Activated CD4-positive, CD25-positive, alpha-beta regulatory T cell (primary cell): ENCODE measurements at regions not wholly inside any gene's neighbourhood (a gene's known extent, or its start where the extent isn't known, plus 50 kb on each side); places are given as distances from the start of the nearest gene placed in this dataset.
"Not testable (repeated sequence)": the region's sequence is repeated elsewhere in the genome, so short reads cannot be mapped to it uniquely, and the experiment has no call there.

Experiments
- DNase-seq, 4 experiments: peaks; one replicate each; lab custom pipeline; 2025; lab: John Stamatoyannopoulos, UW

DNA sequence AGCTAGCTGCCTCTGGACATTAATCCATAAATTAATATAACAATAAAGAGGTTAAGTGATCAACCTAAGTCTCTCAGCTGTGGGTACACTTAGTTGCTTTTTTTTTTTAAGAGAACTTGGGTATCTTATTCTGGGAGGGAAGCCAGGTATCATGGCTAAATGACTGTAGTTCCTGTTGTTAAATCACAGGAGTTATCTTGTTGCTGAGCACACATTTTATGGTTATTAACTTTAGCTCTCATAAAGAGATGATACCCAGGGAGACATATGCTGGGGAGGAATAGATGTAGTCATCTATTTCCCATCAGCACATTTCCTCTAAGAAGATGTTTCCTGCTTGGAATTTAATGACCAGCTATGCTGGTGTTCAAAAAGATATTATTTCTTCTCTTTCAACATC is 227.8 kb downstream of the PTGER3 start:
- no peak for DNase-seq

DNA sequence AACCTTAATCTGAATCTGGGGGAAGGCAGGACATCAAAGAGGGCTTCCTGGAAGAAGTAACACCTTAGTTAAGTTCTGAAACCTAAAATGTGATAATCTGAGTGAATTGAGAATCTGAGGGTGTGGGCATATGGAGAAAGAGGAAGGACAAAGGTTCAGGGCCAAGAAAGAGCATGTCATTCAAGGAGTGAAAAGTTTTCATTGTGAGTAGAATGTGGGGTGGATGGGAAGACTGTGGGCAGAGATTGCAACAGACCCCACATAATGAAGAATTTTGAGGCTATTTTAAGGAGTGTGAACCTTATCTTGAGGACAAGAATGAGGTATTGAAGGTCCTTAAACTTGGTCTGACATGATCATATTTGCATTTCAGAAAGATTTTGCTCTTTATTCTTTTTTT is 227.2 kb downstream of the PTGER3 start:
- DNase-seq, result no peak

DNA sequence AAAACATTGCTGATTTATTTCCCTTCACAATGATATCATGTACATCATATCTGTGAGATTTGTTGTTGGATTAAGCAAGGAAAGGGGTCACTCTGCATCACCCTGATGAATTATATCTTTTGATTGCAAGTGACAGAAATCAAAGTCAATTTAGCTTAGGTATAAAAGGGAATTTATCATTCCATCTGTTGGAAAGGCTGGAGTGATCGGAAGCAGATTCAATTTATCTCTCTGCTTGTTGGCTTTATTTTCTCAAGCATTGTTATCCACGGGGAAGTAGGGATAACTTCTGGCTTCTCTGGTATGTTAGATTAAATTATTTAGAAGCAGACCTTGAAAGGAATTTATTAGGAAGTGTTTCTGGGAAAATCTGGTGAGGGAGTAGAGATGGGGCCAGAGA is 226.6 kb downstream of the PTGER3 start:
- DNase-seq, result no peak

DNA sequence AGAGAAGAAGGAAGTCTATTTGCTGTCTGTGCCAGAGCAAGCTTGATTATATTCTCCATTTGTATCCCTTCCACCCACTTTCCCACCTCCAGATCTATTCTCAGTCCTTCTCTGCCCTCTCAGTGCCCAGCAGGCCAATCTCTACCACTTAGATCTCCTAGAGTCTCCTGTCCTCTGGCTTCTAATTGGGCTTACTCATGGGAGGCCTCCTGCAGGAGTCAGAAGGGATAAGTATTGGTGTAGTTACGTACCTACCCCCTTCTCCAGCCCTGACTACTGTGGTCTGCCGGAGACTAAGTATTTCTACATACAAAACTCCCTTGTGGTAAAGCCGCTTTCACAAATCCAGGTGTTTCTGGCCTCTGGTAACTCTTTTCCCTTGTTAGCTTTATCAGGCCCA is 221.2 kb downstream of the PTGER3 start:
- no peak for DNase-seq

DNA sequence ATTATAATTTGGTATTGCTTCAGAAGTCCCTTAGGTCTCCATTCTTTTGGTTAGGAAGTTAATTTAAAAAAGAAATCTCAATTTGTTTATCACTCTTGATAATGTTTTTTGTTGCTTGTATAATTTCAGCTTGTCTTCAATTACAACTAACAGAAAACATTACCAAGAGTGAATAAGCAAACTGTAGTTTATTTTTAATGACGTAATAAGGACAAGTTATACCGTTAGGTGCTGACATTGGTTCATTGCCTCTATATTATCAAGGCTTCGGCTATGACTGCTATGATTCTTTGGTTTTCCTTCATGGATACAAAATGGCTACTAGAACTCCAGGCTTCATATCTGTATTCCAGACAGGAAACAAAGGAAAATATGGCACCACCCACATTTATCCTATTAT is 220.6 kb downstream of the PTGER3 start:
- no peak for DNase-seq

DNA sequence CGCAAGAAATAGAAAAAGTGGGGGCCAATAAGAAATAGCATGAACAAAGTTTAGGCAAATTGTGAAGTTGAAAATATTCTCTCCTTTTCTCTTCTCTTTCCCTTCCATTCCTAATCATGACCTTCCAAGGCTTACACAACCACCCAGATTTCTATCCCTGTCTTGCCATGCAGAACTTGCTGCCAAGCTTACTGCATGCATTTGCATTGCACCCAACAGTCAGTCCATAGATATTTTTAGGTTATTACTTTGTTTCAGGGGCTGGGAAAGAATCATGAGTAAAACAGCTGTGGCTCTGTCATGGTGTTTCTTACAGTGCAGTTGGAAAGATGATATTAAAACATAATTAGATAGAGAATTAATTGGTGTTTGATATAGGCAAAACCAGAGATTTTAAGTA is 219.4 kb downstream of the PTGER3 start:
- no peak for DNase-seq

DNA sequence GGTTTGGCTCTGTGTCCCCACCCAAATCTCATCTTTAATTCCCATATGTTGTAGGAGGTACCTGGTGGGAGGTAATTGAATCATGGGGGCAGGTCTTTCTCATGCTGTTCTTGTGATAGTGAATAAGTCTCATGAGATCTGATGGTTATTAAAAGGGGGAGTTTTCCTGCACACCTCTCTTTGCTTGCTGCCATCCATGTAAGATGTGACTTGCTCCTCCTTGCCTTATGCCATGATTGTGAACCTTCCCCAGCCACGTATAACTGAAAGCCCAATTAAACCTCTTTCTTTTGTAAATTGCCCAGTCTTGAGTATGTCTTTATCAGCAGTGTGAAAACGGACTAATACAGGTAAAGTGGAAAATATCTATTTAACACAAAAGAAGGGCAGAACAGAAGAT is 213.3 kb downstream of the PTGER3 start:
- DNase-seq, result not testable (repeated sequence)

DNA sequence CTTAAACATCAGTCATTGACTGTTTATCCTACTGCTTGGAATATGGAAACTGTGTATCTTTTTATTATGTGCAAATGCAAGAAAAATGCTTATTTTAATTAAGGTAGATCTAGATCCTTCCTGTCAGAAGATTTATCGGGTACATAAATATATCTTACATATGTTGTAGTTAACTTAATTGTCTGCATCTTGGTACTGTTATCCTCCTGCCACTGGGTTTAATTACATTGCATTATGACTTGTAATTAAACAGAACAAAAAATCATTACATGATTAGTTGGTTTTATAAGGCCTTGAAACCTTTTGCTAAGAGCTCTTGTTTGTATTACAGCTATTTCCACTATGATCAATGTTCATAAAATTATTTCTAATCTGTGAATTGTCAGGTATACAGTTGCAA is 211.2 kb downstream of the PTGER3 start:
- DNase-seq, result no peak

DNA sequence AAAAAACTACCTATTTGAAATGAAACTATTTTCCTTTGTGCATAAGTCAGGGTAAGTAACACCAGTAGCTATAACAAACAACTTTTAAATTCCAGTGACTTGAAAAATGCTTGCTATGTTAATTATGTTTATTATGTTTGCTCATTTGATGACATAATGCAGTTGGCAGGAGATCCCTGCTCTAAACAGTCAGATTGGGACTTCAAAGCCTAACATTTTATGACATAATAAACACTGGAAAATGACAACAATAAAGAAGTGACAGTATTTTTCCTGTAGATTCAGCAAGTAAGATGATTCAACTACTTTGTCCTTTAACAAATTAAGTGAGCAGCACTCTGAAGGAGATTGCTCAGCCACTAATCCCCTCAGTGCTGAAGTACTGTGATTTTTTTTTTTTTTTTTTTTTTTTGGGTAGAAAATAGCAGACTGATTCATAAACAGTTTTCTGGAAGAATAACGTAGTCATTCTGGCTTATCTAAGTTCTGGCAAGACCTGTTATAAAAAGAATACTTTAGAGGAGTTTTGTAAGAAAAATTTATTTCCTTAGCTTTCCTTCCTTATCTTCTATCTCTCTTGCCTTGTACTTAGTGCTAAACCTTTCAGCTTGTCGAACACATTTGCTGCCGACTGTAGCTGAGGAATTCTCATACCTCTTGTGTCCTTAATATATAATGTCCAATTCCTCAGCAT is 207.2 kb downstream of the PTGER3 start:
- no peak for DNase-seq

DNA sequence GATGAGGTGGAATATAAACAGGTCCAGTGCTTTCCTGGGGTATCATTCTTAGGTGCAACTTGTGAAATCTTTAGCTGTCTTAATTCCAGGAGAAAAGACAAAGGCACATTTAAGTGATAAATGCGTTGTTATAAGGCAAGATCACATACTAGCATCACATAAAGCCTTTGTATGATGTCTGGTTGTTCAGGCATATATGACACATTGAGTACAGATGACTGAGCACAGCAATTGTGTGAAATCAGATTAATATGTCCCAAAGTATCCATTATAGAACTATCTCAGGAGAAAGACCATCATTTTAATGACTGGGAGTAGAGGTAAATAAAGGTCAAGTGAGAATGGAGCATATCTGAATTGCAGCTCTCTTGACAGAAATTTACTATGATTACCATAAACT is 205.1 kb downstream of the PTGER3 start:
- DNase-seq, result no peak

DNA sequence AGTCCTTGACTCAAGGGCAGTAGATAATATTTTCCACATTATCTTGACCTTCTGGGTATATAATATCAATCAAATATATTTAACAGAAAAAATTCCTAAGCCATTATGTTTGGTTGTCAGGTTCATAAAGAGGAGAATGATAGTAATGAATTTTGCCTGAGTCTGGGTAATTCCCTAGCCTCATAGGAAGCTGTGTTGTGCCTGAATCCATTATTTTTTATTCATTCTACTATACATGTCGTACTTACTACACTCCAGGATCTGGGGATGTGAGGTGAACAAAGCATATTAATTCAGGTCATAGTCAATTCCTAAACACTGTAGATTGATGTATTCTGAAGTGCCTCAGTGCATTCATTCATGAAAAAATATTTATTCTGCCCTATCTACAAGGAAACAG is 204.2 kb downstream of the PTGER3 start:
- DNase-seq, result no peak

DNA sequence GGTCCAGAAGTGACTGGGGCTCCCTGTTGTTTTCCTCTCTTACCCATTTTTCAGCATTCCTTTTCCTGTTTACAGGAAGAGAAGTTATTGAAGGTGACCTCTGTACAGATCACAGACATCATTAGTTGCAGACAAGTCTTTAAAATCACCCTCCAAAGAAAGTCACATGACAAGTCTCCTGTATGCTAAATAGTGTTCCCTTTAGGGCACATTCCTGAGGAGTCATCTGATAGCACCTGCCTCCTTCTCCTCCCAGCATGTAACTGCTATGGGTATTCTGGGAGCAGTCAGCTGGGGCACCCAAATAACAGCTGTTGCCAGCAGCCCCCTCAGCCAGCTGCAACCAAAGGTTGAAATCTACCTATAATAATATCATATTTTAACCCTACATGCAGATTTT is 200.6 kb downstream of the PTGER3 start:
- DNase-seq, result no peak

DNA sequence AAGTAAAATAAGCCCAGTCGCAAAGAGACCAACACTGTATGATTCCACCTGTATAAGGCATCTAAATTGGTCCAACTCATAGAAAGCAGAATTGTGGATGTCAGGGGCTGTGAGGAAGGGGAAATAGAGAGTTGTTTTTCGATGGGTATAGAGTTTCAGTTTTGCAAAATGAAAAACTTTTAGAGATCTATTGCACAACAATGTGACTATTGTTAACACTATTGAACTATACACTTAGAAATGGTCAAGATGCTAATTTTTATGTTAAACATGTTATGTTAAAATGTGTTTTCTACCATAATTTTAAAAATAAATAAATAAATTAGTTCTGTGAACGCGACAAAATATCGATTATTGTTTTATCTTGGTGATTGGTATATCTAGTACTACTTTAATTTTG is 192.4 kb downstream of the PTGER3 start:
- DNase-seq, result no peak

DNA sequence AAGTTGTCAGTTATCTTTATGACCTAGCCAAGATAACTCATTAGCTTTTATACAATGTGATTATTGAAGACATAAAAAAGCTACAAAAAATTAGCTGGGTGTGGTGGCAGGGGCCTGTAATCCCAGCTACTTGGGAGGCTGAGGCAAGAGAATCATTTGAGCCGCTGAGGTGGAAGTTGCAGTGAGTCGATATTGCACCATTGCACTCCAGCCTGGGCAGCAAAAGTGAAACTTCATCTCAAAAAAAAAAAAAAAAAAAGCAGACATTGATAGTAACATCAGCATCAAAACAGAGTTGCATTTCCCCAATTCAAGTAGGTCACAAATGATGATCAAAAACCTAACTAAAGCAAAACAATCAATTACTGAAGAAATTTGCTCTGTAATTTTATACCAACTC is 191.4 kb downstream of the PTGER3 start:
- no peak for DNase-seq

DNA sequence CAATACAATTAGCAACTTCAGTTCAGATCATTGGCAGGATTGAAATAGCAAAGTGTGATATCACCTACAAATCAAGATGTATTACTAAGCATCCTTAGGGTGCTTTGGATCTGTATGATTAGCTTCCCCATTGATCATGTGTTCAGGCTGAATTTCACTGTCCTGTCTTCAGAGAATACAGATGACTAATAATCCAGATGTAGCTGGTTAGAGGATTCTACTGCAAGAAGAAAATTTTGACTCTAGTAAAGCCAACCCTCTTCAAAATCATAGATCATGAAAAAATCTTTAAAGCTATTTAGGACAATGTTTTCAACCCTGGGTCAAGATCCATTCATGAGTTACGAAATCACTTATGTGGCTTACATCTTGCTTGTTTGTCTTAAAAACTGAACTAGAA is 184.4 kb downstream of the PTGER3 start:
- no peak for DNase-seq

DNA sequence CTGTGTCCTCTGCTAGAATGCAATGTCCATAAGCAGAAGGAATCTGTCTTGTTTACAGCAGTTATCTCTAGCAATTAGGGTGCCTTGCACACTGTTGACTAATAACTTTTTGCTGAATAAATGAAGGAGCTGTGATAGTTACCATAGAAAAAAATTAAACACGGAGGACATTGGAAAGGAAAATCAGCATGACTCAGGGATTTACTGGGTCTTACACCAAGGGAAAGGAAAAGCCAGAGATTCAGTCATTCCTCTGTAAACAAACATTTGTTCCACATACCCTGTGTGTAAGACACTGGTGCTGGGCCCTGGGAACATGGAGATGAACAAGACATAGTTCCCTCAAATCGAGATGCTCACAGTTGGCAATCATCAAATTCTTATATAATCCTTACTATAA is 183.3 kb downstream of the PTGER3 start:
- no peak for DNase-seq

DNA sequence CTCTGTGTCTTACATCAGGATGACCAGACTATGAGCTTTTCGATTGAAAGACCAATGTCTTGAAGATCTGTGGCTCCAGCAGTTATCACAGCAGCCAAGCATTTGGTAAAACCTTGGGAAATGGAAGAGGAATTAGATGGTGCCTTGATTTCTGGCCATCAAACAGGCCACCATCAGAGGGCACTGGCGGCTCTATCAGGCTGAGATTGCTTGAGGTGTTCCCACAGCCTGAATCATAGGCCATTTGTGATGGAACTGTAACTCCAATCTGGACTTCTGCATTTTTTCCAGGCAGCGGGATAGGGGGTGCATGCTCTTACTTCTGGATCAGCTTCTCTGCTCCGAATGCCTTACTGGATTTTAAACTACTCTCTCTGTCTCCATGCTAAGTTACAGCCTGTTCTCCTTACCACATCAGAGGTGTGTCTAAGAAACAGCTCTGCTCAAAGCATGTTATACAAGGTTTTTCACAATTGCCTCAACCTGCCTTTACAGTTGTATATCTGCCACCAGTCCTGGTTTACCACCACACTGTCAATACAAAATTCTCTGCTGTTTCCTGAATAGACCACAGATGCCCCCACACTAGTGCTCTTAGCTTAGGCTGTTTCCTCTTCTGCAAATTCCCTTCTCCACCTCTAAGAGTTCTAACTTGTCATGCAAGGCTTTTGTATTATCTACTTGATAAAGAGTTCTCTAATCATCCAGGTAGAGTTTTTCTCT is 180.9 kb downstream of the PTGER3 start:
- no peak for DNase-seq

DNA sequence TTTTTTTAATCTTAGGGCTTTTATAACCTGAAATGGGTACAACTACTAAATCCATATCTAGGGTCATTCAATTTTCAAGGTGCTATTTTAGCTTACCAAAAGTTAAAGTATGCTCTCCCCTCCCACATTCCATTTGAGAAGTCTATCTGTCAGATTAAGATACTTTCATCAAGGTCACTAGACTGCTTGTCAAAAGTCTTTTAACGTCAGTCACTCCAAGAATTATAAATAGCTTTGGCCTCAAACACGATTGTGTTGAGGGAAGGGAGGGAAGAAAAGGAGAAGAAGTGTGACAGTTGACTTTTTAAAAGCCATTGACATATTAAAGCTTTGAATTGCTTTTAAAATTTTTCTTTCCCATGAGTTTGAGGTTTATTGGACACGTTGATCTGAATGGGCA is 175.8 kb downstream of the PTGER3 start:
- no peak for DNase-seq

DNA sequence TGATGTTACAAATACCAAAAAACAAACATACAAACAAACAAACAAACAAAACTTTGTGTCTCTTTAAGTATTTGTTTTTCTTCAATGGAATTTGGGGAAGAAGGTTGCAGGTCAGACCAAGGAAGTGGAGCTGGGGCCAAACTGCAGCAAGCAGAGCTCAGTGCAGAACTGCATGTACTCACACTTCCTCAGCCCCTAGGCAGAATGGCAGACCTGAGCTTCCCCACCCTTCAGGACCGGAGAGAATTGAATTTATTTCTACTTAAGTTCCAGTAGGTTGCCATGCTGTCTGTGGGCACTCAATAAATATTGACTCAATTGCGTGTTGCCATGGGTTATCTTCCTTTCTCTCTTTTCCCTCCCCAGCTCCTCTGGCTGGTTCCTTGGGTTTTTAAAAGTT is 173.6 kb downstream of the PTGER3 start:
- no peak for DNase-seq

DNA sequence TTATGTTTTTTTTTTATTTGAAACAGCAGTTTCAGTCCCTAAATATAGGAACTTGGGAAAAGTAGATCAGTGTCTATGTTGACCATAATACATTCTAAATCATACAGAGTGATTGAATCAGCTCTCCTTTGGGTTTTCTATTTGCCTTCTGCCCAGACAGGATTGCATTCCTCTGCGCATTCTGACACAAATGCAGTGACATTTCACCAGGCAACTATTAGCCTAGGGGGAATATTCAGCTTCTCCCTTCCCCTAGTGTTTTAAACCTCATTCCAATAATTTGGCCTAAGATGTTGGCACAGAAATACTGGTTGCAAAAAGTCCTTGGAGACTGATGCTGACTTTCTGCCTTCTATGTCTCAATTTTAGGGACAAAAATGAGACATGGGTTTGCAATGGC is 172.8 kb downstream of the PTGER3 start:
- DNase-seq, result no peak

DNA sequence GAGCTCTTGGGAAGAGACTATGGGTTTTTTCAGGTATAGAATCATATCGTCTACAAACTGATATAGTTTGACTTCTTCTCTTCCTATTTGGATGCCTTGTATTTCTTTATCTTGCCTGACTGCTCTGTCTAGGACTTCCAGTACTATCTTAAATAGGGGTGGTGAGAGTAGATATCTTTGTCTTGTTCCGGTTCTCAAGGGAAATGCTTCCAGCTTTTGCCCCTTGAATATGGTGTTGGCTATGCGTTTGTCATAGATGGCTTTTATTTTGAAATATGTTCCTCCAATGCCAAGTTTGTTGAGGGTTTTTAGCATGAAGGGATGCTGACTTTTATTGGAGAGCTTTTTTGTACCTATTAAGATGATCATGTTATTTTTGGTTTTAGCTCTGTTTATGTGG is 170.3 kb downstream of the PTGER3 start:
- no peak for DNase-seq

DNA sequence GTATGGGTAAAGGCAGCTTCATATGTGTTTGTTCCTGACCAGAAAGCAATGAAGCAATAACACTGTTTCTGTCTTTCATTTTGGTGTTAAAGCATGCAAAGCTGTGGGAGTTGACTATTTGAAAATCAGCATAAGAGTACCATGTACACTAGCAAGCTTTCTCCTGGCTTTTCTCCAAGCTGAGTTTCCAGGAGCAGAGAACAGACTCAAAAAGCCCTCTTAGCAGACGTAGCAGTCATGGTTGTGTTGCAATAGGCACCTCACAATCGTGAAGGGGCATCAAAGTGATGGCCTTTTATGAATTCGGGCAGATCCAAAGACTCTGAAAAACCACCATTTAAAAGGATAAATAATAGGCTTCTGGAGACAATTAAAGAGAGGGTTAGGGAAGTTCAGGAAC is 159.7 kb downstream of the PTGER3 start:
- no peak for DNase-seq

DNA sequence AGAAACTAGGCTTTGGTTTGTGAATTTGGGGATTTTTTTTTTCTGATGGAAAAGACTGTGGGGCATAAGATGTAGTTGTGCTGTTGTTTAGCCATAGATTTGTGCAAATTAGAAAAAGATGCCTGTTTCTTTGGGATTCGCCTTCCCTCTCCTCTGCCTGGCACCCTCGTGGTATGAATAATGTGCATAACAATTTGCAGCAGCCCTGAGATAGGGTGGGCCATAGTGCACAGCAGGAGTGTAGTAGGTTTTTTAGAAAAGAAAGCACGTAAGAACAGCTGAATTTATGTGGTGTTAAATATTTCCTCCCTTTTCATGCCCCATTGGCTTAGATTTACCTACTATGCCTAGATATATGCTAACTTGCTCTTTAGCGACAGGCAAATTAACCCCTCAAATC is 158.9 kb downstream of the PTGER3 start:
- no peak for DNase-seq

DNA sequence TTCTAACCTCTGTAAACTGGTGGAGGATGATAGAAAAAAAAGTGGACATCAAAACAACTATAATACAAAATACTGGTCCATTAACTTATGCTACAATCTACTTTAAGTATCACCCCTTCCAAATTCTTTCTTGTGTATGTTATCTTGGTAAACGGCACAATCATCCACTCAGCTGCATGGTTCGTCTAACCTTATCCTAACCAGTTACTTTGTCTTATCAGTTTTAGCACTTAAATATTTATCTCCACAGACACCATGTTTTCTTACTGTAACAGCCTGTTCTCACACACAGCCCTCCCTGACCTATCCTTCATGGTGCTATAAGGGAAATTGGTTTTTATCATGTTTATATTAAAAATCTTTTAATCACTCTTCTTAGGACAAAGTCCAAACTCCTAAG is 157.2 kb downstream of the PTGER3 start:
- no peak for DNase-seq
